ENCODE measurements at regions not wholly inside any gene's neighbourhood (a gene's known extent, or its start where the extent isn't known, plus 50 kb on each side); places are given as distances from the start of the nearest gene placed in this dataset.
A peak's percentile ranks its signal among the peaks of the same experiment; 100 is the strongest.

- Histone ChIP-seq H3K9me3 (ENCODE audit: control insufficient read depth, insufficient read depth, low read length) (peaks cover 7% of the 10 kb centered on the region), H3K27ac (ENCODE audit: low read depth, low read length) (no peak overlapping the region), H3K27me3 (ENCODE audit: control insufficient read depth, insufficient read depth, low read length) (no peaks in the 10 kb centered on the region), H3K4me3 (ENCODE audit: low read depth, low read length) (no peak overlapping the region)
- ChIA-PET POLR2A (no interaction called here), CTCF (no interaction called here)
- no peak for DNase-seq (ENCODE audit: low read depth, low spot score)
- no peak for TF ChIP-seq CTCF (IDR thresholded peaks at IDR 0.05; ENCODE audit: low read depth, low read length)
Observed at GRCh38 chr13:22040810-22041364, 370.0 kb downstream of the FGF9 start.

- ChIA-PET CTCF (no interaction called here), POLR2A (no interaction called here)
Observed at GRCh38 chr13:22041741-22042140, 370.9 kb downstream of the FGF9 start.

GRCh38 chr13:22047082-22047784 is 376.4 kb downstream of the FGF9 start:
- Histone ChIP-seq H3K27me3 (ENCODE audit: control insufficient read depth, insufficient read depth, low read length) (no peaks in the 10 kb centered on the region), H3K27ac (ENCODE audit: low read depth, low read length) (no peak overlapping the region), H3K9me3 (ENCODE audit: control insufficient read depth, insufficient read depth, low read length) (no peaks in the 10 kb centered on the region), H3K4me3 (ENCODE audit: low read depth, low read length) (no peak overlapping the region)
- CTCF ChIA-PET: no interaction called here
- POLR2A ChIA-PET: interaction anchor here (0.5 kb wide), 1 partner anchor 378 kb away, joined by 3 read pairs; no protein-coding TSS in a partner anchor
- TF ChIP-seq CTCF (IDR thresholded peaks at IDR 0.05; ENCODE audit: low read depth, low read length): no peak
- peak; percentile 4 for DNase-seq (ENCODE audit: low read depth, low spot score)

More at GRCh38 chr13:22041741-22042140, 370.9 kb downstream of the FGF9 start:
- Histone ChIP-seq H3K27me3 (ENCODE audit: control insufficient read depth, insufficient read depth, low read length) (no peaks in the 10 kb centered on the region), H3K9me3 (ENCODE audit: control insufficient read depth, insufficient read depth, low read length) (peaks cover 7% of the 10 kb centered on the region), H3K27ac (ENCODE audit: low read depth, low read length) (no peak overlapping the region), H3K4me3 (ENCODE audit: low read depth, low read length) (no peak overlapping the region)
- no peak for TF ChIP-seq CTCF (IDR thresholded peaks at IDR 0.05; ENCODE audit: low read depth, low read length)
- DNase-seq (ENCODE audit: low read depth, low spot score): no peak

- no peak overlapping the region for H3K27ac ChIP-seq (ENCODE audit: low read depth, low read length)
- H3K4me3 ChIP-seq (ENCODE audit: low read depth, low read length): no peak overlapping the region
- DNase-seq (ENCODE audit: low read depth, low spot score): no peak
- no peaks in the 10 kb centered on the region for H3K27me3 ChIP-seq (ENCODE audit: control insufficient read depth, insufficient read depth, low read length)
- H3K9me3 ChIP-seq (ENCODE audit: control insufficient read depth, insufficient read depth, low read length): no peaks in the 10 kb centered on the region
- TF ChIP-seq CTCF (IDR thresholded peaks at IDR 0.05; ENCODE audit: low read depth, low read length): no peak
- ChIA-PET CTCF (no interaction called here), POLR2A (interaction anchor here (0.5 kb wide), 1 partner anchor 378 kb away, joined by 3 read pairs; no protein-coding TSS in a partner anchor)
Observed at GRCh38 chr13:22047785-22048104, 376.9 kb downstream of the FGF9 start.

- no peak overlapping the region for H3K27ac ChIP-seq (ENCODE audit: low read depth, low read length)
- TF ChIP-seq CTCF (IDR thresholded peaks at IDR 0.05; ENCODE audit: low read depth, low read length): no peak
- ChIA-PET CTCF (interaction anchor here (0.9 to 1.0 kb wide), 2 partner anchors 10 to 26 kb away, joined by 3 read pairs; no protein-coding TSS in a partner anchor), POLR2A (no interaction called here)
- H3K9me3 ChIP-seq (ENCODE audit: control insufficient read depth, insufficient read depth, low read length): no peaks in the 10 kb centered on the region
- no peaks in the 10 kb centered on the region for H3K27me3 ChIP-seq (ENCODE audit: control insufficient read depth, insufficient read depth, low read length)
- H3K4me3 ChIP-seq (ENCODE audit: low read depth, low read length): no peak overlapping the region
- DNase-seq (ENCODE audit: low read depth, low spot score): peak; percentile 15
Observed at GRCh38 chr13:22049384-22049783, 378.5 kb downstream of the FGF9 start.

All from AG04450 (cell line).